ENCODE measurements at regions not wholly inside any gene's neighbourhood (a gene's known extent, or its start where the extent isn't known, plus 50 kb on each side); places are given as distances from the start of the nearest gene placed in this dataset.

- TF ChIP-seq HDAC2 (IDR thresholded peaks at IDR 0.05; ENCODE audit: borderline replicate concordance in 1 of 2, low read depth in 2 of 2, low read length in 2 of 2) (no peak), EP300 (IDR thresholded peaks at IDR 0.05; ENCODE audit: borderline replicate concordance in 1 of 2, low read depth in 2 of 2, low read length in 2 of 2) (no peak)
These were observed 183.4 kb upstream of the POU3F2 start for GRCh38 chr6:98650941-98651340.

More at GRCh38 chr6:98650941-98651340, 183.4 kb upstream of the POU3F2 start:
- WGBS, 2 experiments (ENCODE audit: extremely low coverage in 1 of 2, insufficient coverage in 1 of 2, insufficient read length in 1 of 2, insufficient replicate concordance in 2 of 2, low coverage in 1 of 2, low lambda C conversion rate in 2 of 2, missing lambda C conversion rate in 1 of 2): 80% methylated on average over 3 of the region's 3 CpGs; no CpG with 5 or more reads in 1 of the 2 experiments
- Histone ChIP-seq H3K36me3 (ENCODE audit: control insufficient read depth in 2 of 4, insufficient read depth in 4 of 4, low read length in 3 of 4) (no peaks in the 10 kb centered on the region), H2BK12ac (ENCODE audit: low read depth, low read length) (no peak overlapping the region), H3K4me3 (ENCODE audit: extremely low read depth in 1 of 4, insufficient read depth in 2 of 4, low read depth in 3 of 4, low read length in 4 of 4) (no peak overlapping the region), H3K18ac (ENCODE audit: extremely low read depth, low read length) (no peak overlapping the region), H3K27ac (ENCODE audit: low read depth, low read length) (no peak overlapping the region), H3K56ac (replicated peaks; ENCODE audit: insufficient read length, low read depth, low read length) (no peak overlapping the region), H3K4ac (replicated peaks; ENCODE audit: insufficient read length, low read depth, low read length) (no peak overlapping the region), H3K23ac (ENCODE audit: insufficient read length) (no peak overlapping the region), H3K4me2 (ENCODE audit: insufficient read depth in 1 of 2, low read depth in 2 of 2, low read length in 2 of 2) (no peak overlapping the region), H2AK5ac (ENCODE audit: low read depth, low read length) (no peak overlapping the region), H3K27me3 (replicated peaks in 1 of 4; ENCODE audit: control insufficient read depth in 3 of 4, extremely low read depth in 1 of 4, insufficient read depth in 3 of 4, low read length in 3 of 4) (no peaks in the 10 kb centered on the region), H3K79me2 (ENCODE audit: control insufficient read depth in 1 of 2, insufficient read depth in 2 of 2, low read length in 2 of 2) (no peaks in the 10 kb centered on the region), H3K9ac (replicated peaks in 1 of 4; ENCODE audit: extremely low read depth in 1 of 4, low read depth in 3 of 4, low read length in 3 of 4) (no peak overlapping the region), H3K14ac (ENCODE audit: insufficient read length) (no peak overlapping the region), H2BK120ac (replicated peaks; ENCODE audit: low read depth, low read length) (no peak overlapping the region), H3K4me1 (replicated peaks in 1 of 4; ENCODE audit: control insufficient read depth in 3 of 4, insufficient read depth in 4 of 4, low read length in 3 of 4) (peaks cover 0 to 4% (median 0%) of the 10 kb centered on the region in 4 experiments; a peak in 1 of 7 replicates), H3K9me3 (ENCODE audit: insufficient read depth in 2 of 2, low read depth in 1 of 2, low read length in 1 of 2) (no peaks in the 10 kb centered on the region), H4K8ac (ENCODE audit: extremely low read depth, insufficient read depth, low read length) (no peak overlapping the region; the same call in 1 of the 2 replicates), H2BK5ac (ENCODE audit: low read depth, low read length) (no peak overlapping the region), H2BK15ac (ENCODE audit: low read length) (peak overlapping the region; percentile 33; the same call in 1 of the 2 replicates), H2AFZ (ENCODE audit: low read length) (no peak overlapping the region), H3K23me2 (ENCODE audit: low read depth, low read length) (no peaks in the 10 kb centered on the region), H4K20me1 (replicated peaks in 1 of 2; ENCODE audit: control insufficient read depth in 1 of 2, insufficient read depth in 2 of 2, low read length in 2 of 2) (no peaks in the 10 kb centered on the region), H2BK20ac (ENCODE audit: low read length) (no peak overlapping the region), H3K79me1 (ENCODE audit: low read depth, low read length) (no peaks in the 10 kb centered on the region), H4K91ac (replicated peaks; ENCODE audit: insufficient read length, low read length) (no peak overlapping the region), H4K5ac (ENCODE audit: insufficient read length, low read depth, low read length) (no peak overlapping the region)
- DNase-seq (ENCODE audit: low read depth in 1 of 2, low spot score in 2 of 2): no peak
- FAIRE-seq: no peak
- ChIA-PET CTCF (ENCODE audit: partially characterized antibody) (interaction anchor here (0.9 kb wide), 1 partner anchor 14 kb away, joined by 3 read pairs; no protein-coding TSS in a partner anchor), POLR2A (ENCODE audit: partially characterized antibody) (no interaction called here)
